Left ventricle myocardium superior (tissue), 1 donor: ENCODE measurements at regions not wholly inside any gene's neighbourhood (a gene's known extent, or its start where the extent isn't known, plus 50 kb on each side); places are given as distances from the start of the nearest gene placed in this dataset.
A peak's percentile ranks its signal among the peaks of the same experiment; 100 is the strongest.

ENCODE experiments used
- ATAC-seq: fragments of 200-7000 bp; cut with Tn5 transposase; one replicate; pipeline ENCODE4 v1.9.1; 2020; ENCODE audit warnings: mild to moderate bottlenecking, moderate library complexity
- DNase-seq: peaks from one replicate; pipeline ENCODE4 v3.0.0-alpha.2; 2020
- intact Hi-C: fragments of 100-400 bp; cut with micrococcal nuclease; formaldehyde crosslinking; loops from one replicate; pipeline ENCODE4 v1.11.0; 2022
- donor health status: DM: no; HTN: yes; CAD: no; lungs with severe emphysema.

DNA sequence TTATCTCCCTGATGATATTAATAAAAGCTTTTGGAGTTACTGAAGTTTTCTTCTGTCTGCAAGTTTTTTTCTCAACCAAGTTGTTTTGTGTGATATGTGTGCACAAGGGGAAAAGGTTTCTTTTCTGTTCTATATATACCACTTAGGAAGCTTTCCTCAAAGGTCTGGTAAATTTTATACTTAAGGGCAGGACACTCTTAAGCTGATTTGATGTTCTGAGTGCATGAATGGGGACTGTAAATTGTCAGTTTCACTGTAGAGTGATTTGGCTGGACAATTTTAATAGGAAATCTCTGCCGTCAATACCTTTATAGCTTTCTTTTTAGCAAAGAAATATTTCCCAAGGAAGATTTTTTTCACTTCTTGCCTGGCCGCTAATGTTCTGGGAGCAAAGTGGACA lies 354.7 kb downstream of the TGFB2 start:
- intact Hi-C loops, result no loop called here
- DNase-seq (no peak), ATAC-seq (no peak)

DNA sequence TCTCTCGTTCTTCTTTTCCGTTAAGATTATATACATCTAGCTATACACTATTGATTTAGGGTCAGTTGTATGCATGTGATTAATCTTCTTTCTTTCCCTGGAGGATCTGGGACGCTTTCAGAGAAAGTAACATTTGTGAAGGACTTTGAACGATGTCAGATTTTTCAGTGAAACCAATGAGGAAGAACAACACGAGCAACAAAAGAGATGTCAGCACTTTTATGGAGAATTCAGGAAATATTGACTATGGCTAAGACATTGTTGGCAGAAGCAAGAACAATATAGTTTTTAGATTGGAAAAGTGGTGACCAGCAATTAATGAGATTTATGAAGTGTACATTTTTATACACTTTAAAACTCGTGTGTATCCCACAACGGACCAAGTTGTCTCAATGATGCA lies 355.5 kb downstream of the TGFB2 start:
- ATAC-seq (no peak), DNase-seq (no peak)
- intact Hi-C loops, result no loop called here

DNA sequence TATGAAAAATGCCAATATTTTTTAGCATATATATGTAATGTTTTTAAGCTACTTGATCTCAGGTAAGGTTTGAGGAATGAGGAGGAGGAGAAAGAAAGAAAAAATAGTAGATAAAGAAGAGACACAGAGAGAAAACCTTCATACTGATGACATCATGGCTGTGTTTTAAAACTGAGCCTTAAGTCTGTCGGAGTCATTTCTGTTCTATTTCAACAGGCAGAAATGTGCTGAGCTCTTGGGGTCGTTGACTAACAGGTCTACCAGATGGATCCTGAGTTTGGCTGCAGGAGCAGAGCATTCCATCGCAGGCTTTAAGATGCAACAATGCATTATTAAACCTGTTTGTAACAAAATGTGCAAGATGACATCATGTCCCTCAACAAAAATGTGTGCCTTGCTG lies 356.0 kb downstream of the TGFB2 start:
- no peak for ATAC-seq
- intact Hi-C loops, result no loop called here

DNA sequence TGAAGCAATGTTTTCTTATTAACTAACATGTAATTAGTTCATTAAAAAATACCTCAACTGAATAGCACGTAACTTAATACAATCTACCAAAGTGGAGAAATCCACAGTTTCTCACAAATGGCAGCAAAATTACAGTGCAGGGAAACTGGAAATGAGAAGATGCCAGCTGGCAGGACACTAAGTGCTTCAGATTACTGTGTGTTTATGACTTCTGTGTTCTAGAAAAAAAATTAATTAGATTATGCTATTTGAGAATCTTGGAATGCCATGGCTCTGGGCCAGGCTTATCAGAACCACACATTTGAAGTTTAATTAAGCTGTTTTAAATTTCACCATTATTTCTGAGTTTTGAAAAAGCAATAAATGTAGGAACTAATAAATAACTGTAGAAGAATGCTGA lies 357.6 kb downstream of the TGFB2 start:
- ATAC-seq (no peak), DNase-seq (no peak)
- intact Hi-C loops, result no loop called here

More for the DNA sequence above, 356.0 kb downstream of the TGFB2 start:
- DNase-seq, result no peak

DNA sequence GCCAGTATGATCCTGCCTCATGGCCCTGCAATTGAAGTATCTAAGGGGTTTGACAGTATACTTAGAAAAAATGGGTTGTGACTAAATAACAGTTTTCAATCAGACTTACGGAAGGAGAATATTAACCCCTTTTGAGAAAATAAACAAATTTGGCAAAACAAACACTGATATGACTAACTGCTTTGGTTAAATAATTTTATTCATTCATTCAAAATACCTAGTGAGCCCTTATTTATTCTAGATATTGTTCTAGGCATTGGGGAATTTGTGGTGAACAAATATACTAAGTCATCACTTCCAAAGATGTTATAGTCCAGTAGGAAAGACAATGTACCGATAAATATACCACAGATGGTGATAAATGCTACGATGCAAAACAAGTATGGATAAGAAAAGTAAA lies 358.7 kb downstream of the TGFB2 start:
- ATAC-seq (no peak), DNase-seq (no peak)
- intact Hi-C loops, result no loop called here

DNA sequence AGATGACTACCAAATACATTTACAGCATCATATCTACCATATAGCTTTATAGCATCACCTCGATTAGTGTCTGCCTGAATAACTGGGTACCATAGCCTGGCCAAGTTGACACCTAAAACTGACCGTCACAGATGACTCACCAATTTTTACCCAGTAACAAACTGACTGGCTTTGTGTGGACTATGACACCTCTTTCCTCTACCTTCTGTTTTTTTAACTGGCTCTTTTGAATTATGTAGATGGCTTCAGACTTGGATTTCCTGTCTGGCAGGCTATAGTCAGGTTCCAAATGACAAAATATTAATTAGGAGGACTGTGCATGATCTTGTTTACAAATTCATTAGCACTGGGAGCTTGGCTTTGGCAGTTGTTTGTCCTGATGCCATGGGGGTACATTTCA lies 360.3 kb downstream of the TGFB2 start:
- ATAC-seq, result no peak

DNA sequence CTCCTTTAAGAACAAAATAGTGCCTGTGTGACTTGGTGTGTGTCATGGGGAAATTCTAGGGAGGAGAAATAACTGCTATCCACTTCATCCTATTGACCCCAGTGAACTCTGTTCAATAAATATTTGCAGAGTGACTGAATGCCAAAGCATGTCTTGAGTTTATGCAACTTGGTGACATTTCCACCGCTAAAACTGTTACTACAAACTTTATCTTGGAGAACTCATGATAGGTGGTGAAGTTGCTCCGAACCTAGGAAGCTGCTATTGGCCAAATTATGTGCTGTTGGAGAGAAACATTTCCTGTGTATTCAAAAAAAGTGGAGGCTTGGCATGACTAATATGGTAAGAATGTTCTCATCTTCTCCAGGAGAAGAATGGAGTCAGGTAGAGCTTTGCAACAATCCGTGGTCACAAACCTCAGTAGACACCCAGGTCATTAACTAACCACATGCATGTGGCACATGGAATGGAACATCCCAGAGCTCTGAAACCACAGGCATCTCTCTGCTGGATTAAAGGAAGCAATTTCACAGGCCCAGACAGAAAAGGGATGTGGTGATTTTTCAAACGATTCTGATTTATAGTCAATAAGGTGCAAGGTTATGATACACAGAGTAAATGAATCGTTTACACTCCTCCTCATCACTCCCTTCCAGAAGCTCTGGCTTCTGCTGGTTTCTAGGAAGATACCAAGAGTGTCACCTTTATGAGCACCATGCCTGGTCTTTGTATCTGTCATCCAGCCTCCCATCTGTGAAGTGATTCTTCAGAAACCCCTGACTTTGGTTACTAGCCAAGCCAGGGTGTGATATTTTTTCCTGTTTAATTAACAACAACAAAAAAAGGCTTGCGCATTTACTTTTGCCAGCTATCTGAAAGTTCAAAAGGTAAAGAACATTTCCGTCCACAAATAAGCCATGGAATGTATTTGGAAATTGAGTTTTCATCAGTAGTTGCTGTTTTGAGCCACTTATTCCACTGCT lies 361.1 kb downstream of the TGFB2 start:
- no peak for ATAC-seq
- intact Hi-C loops, result no loop called here
- no peak for DNase-seq

More for the DNA sequence above, 360.3 kb downstream of the TGFB2 start:
- DNase-seq, result no peak
- intact Hi-C loops, result no loop called here

DNA sequence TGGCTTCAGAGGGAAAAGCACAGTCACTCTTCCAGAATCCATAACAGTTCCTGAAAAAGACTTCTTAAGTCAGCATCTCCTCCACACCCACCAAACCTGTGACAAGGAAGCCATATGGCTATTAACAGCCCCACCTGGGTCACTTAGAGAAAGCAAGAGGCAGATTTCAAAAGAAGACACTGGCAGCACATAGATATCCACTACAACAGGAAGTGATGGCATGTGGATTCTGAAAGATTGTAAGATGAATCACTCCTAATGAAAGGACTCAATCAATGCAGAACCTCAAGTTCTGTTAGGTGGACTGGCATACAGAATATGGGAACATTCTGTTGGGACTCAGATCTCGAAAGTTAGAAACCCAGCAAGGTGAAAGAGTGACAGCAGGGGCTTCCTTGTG lies 365.9 kb downstream of the TGFB2 start:
- no peak for DNase-seq
- no peak for ATAC-seq
- intact Hi-C loops, result no loop called here

DNA sequence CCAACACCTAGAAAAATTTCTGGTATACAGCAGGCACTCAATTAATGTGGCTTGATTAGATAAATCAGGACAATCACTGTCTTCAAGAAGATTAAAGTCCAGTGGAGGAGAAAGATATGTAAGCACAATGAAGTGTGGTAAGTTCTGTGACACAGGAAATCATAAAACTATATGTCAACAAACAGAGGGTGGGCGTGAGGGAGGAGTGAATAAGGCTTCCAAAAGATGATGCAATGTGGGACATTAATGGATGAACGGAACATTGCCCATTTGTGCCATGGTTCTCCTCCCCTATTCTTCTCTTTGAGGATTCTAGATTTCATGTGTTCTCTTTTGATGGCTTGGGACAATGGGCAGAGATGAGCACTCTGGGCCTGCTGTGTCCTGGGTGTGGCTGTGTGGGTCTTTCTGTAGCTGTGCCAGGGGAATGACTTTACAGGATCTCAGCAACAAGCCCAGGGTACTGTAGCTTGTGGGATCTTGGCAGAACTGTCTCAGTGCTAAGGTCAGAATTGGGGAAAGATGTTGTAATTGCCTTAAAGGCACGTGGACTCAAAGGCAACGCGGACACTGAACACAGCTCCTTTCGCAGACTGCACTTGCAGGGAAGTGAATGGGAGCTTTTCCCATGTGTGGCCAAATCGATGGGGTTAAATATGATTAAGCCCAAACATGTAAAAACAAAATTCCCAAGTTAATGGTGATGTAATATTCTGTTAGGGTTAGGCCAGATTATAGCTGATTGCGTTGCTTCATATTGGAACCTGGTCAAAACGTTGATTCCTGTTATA lies 366.9 kb downstream of the TGFB2 start:
- ATAC-seq (peak; percentile 93), DNase-seq (peak; percentile 22)
- intact Hi-C loops, result no loop called here

DNA sequence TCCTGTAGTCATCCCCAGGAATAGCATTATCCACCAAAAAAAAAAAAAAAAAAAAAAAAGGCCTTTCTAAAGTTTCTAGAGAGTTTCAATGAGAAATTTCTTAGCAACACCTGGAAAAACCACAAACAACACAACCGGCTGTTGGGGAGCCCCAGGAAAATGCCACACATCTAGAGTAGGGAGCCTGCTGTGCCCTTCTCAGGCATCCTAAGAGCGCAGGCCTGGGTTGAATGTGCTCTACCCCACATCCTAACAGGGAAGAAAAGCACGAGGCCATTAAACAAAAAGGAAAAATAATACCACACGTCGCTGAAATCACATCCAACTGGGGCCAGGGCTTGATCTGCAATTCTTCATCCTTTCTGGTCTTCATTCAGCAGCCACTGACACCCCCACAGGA lies 367.5 kb downstream of the TGFB2 start:
- DNase-seq (no peak), ATAC-seq (no peak)
- intact Hi-C loops, result no loop called here

DNA sequence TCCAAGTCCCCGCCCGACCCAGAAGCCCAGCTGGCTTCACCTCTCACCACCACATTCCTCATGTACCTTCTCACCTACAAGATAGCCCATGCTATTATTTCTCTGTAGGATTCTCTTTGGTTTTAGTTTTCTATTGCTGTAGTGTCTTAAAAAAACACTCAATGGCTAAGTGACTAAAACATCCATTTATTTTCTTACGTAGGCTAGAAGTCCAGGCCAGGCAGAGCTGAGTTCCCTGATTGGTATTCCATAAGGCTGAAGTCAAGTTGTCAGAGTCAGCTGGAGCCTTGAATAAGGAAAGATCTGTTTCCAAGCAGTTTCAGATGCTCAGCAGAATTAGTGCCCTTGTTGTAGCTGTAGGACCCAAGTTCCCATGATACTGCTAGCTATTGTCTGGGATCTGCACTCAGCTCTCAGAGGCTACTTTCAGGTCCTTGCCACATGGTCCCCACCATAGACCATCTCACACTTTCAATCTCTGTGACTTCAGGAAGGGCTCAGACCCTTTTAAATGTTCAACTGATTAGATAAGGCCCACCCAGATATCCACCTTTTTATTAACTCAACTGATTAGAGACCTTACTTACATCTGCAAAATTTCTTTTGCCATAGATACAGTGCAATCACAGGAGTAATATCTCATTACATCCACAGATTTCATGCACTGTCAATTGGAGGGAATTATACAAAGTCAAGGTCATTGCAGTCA lies 371.0 kb downstream of the TGFB2 start:
- ATAC-seq (no peak), DNase-seq (no peak)
- intact Hi-C loops, result no loop called here

DNA sequence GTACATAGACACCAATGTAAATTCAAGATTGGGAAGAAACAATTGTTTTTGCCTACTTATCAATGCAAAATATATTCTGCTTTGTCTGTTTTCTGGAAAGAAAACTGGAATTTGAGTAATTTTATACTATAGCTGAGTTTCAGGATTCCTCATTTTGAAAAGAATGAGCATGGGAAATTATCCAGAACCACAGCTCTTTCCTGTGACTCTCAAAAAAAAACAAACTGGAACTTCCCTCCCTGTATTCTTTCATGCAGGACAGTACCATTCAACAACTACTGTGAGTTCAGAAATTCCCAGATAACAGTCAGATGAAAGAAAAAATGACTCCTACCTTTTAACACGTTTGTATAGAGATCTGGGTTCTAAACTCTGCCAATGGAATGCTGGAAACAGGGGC lies 372.4 kb downstream of the TGFB2 start:
- ATAC-seq (no peak), DNase-seq (no peak)
- intact Hi-C loops, result no loop called here

DNA sequence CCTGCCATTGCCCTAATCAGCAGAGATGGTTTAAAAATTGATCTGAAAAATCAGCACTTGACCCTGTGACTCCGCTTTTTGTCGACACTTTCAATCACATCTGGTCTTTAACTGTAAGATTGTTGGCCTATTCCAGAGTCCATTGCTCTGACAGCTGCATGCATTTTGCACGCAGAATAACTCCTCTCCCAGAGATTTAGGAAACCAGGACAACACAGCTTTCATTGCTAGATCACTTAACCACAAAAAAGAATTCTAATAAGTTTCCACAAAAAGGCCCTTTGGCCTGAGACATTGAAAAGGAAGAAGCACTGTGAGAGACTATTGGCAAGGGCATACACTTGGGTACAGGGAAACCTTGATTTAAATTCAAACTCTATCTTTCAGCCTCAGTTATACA lies 373.1 kb downstream of the TGFB2 start:
- intact Hi-C loops, result no loop called here
- no peak for ATAC-seq

DNA sequence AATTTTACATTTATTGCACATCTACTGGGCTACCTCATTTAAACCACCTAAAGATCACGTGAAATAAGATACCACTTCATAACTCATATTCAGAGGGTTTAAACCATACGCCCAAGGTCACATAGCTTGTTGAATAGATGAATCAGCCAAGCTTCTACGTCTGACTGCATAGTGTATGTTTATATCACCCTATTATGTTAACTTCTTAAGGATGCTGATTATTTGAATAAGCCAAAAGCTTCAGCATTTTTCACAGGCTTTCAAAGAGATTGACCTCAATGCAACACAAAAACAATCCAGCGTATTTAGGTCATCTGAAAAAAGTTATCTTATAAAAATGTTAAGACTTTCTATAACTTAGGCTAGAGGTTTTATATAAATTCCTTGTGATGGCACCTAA lies 373.8 kb downstream of the TGFB2 start:
- no peak for DNase-seq
- no peak for ATAC-seq
- intact Hi-C loops, result no loop called here

More for the DNA sequence above, 373.1 kb downstream of the TGFB2 start:
- DNase-seq, result no peak

DNA sequence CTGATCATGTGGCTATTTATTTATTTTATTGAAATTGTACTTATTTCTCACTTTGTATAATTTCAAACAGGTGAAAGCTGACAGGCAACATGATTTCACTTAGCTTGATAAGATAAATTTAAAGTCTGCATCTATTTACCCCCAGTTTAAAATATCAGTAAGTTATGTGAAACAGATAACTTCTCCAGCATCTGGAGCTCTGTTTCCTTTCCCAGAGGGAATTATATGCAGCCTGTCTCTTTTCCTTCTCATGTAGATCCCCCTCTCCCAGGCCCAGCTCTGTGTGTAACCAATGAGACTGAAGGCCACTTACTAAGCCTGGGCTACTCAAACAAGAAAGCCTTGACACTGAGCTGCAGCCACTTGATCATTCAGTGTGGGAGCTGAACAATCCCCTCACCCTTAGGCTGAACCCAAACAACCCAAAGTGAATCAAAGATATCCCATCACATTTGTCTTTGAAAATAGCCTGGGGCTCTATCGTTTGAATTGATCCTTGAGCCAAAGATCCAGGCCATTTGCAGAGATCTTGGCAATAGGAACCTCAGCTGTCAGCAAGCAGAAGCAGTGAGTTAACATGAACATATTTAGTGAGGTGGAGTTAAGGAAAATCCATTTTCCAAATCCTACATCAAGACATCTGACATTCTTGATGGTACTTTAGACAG lies 383.9 kb downstream of the TGFB2 start:
- DNase-seq, result no peak
- intact Hi-C loops, result no loop called here
- ATAC-seq, result no peak

DNA sequence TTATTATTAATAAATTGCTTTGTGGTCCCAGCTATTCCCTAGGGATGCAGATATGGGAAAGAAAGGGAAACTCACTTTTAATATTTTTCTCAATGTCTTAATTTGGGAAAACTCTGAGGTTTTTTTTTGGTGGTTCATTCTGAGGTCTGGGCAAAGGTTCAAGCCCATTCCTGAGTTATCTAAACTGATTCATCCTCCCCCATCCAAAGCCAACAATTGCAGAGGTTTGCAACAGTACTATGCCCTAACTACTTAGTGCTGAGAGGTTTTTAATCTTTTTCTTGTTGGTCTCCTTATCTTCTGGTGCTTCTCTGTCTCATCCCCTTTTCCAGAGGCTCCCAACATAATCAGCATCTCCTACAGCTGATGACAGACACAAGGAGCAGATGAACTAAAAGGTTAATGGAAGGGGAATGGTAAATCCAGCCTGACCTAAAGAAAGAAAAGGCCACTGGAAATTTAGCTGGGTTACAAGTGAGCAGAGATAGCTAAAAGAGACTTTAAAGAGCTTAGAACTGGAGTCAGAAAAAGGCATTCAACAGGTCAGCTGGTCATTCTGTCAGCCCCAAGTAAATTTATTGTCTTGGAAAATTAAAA lies 390.4 kb downstream of the TGFB2 start:
- DNase-seq, result no peak
- intact Hi-C loops, result no loop called here
- peak; percentile 82 for ATAC-seq

DNA sequence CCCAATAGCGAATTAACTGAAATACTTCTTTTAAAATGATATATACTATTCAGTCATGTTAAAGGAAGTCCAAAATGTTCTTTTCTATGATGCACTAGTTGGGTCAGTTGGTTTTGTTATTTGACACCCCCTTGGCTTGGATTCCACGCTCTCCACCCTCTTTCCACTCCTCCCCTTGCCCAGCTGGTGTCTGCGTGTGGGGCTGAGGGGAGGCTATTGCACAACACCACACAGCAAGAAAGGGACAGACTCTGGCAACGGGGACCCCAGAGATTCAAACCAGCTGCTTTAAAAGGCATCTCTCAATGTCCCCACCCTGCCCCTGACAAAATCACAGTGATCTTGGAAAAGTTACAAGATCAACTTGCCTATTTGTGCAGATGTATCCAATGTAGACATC lies 394.3 kb downstream of the TGFB2 start:
- intact Hi-C loops, result no loop called here
- peak; percentile 95 for ATAC-seq
- DNase-seq, result peak; percentile 69

DNA sequence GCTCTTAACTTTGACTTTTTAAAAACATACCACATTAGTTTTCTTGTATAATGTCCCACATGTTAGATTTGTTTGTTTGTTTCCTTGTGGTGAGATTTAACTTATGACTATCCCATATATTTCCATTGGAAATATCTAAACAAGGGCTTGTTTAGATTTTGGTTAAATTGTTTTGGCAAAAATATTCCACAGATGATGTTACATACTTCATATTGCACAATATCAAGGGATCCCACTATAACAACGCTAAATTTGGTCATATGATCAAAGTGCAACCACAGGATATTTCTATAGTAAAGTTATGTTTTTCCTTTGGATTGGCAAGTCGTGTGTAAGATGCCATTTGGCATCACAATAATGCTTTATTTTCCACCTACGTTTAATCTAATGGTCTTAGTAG lies 396.7 kb downstream of the TGFB2 start:
- no peak for DNase-seq
- ATAC-seq, result no peak
- intact Hi-C loops, result no loop called here
